Stimulated activated CD8-positive, alpha-beta memory T cell treated with anti-CD3 and anti-CD28 coated beads, Interleukin-2, amount 100 ng/mL, for 1 hour (primary cell): ENCODE measurements at regions not wholly inside any gene's neighbourhood (a gene's known extent, or its start where the extent isn't known, plus 50 kb on each side); places are given as distances from the start of the nearest gene placed in this dataset.
"Not testable (repeated sequence)": the region's sequence is repeated elsewhere in the genome, so short reads cannot be mapped to it uniquely, and the experiment has no call there.

ENCODE experiments used
- DNase-seq, 2 donors: peaks; one replicate each; pipeline ENCODE4 v3.0.0-alpha.2; 2020; ENCODE audit warnings: low read depth in 2 of 2

- not testable (repeated sequence) for DNase-seq
Observed at GRCh38 chr5:154588833-154589425, 110.9 kb upstream of the HAND1 start.

GRCh38 chr5:154588091-154588774, 110.2 kb upstream of the HAND1 start:
- DNase-seq: no peak

GRCh38 chr5:154587123-154588026, 109.3 kb upstream of the HAND1 start:
- no peak for DNase-seq

GRCh38 chr5:154583671-154584177, 105.7 kb upstream of the HAND1 start:
- DNase-seq: no peak

- no peak for DNase-seq
Observed at GRCh38 chr5:154580422-154580821, 102.4 kb upstream of the HAND1 start.

- no peak for DNase-seq
Observed at GRCh38 chr5:154577416-154577815, 99.4 kb upstream of the HAND1 start.

GRCh38 chr5:154576429-154576806, 98.4 kb upstream of the HAND1 start:
- DNase-seq: no peak

GRCh38 chr5:154575546-154576428, 97.8 kb upstream of the HAND1 start:
- DNase-seq: no peak

- DNase-seq: no peak
Observed at GRCh38 chr5:154573011-154573410, 95.0 kb upstream of the HAND1 start.

- DNase-seq: no peak
Observed at GRCh38 chr5:154571325-154572035, 93.5 kb upstream of the HAND1 start.

- DNase-seq: no peak
Observed at GRCh38 chr5:154570572-154571324, 92.7 kb upstream of the HAND1 start.

- DNase-seq: no peak
Observed at GRCh38 chr5:154568589-154568988, 90.6 kb upstream of the HAND1 start.

- DNase-seq: no peak
Observed at GRCh38 chr5:154567155-154567554, 89.1 kb upstream of the HAND1 start.

- no peak for DNase-seq
Observed at GRCh38 chr5:154566146-154566680, 88.2 kb upstream of the HAND1 start.

- no peak for DNase-seq
Observed at GRCh38 chr5:154565123-154565522, 87.1 kb upstream of the HAND1 start.

GRCh38 chr5:154562244-154562880, 84.3 kb upstream of the HAND1 start:
- no peak for DNase-seq

- DNase-seq: no peak
Observed at GRCh38 chr5:154559398-154560276, 81.6 kb upstream of the HAND1 start.

GRCh38 chr5:154557548-154557947, 79.5 kb upstream of the HAND1 start:
- DNase-seq: no peak
